Left lobe of liver (tissue), 2 donors: ENCODE measurements at regions not wholly inside any gene's neighbourhood (a gene's known extent, or its start where the extent isn't known, plus 50 kb on each side); places are given as distances from the start of the nearest gene placed in this dataset.
A peak's percentile ranks its signal among the peaks of the same experiment; 100 is the strongest.

ENCODE experiments used
- ATAC-seq: fragments of 200-7000 bp; cut with Tn5 transposase; one replicate; pipeline ENCODE4 v1.9.1; 2020; ENCODE audit warnings: mild to moderate bottlenecking, moderate library complexity
- DNase-seq: peaks from one replicate; pipeline ENCODE4 v3.0.0-alpha.2; 2020; ENCODE audit warnings: low spot score
- donor health status: DM: no; HTN: no; CAD: no; lungs with moderate emphysema.
- donor health status: DM: no; HTN: yes; CAD: no.

- no peak for ATAC-seq
- DNase-seq: no peak
These were observed 428.9 kb downstream of the EPHA4 start for GRCh38 chr2:221143231-221143630.

GRCh38 chr2:221144909-221145308 lies 427.2 kb downstream of the EPHA4 start:
- ATAC-seq (peak; percentile 67), DNase-seq (no peak)

GRCh38 chr2:221145396-221145795 lies 426.7 kb downstream of the EPHA4 start:
- ATAC-seq: no peak
- no peak for DNase-seq

- no peak for DNase-seq
- no peak for ATAC-seq
These were observed 418.9 kb downstream of the EPHA4 start for GRCh38 chr2:221153226-221153625.

- ATAC-seq: no peak
These were observed 417.9 kb downstream of the EPHA4 start for GRCh38 chr2:221154176-221154575.

GRCh38 chr2:221156062-221156734 lies 415.9 kb downstream of the EPHA4 start:
- no peak for ATAC-seq

More at GRCh38 chr2:221154176-221154575, 417.9 kb downstream of the EPHA4 start:
- DNase-seq: no peak

GRCh38 chr2:221161186-221161585 lies 410.9 kb downstream of the EPHA4 start:
- DNase-seq (no peak), ATAC-seq (peak; percentile 54)

More at GRCh38 chr2:221156062-221156734, 415.9 kb downstream of the EPHA4 start:
- no peak for DNase-seq

GRCh38 chr2:221166292-221166691 lies 405.8 kb downstream of the EPHA4 start:
- ATAC-seq (no peak), DNase-seq (no peak)

GRCh38 chr2:221167561-221167960 lies 404.5 kb downstream of the EPHA4 start:
- no peak for ATAC-seq
- no peak for DNase-seq

GRCh38 chr2:221169724-221170123 lies 402.4 kb downstream of the EPHA4 start:
- DNase-seq (no peak), ATAC-seq (no peak)

- DNase-seq: no peak
- ATAC-seq: no peak
These were observed 401.6 kb downstream of the EPHA4 start for GRCh38 chr2:221170548-221170947.

- ATAC-seq (no peak), DNase-seq (no peak)
These were observed 395.4 kb downstream of the EPHA4 start for GRCh38 chr2:221176667-221177066.

GRCh38 chr2:221178139-221178538 lies 394.0 kb downstream of the EPHA4 start:
- no peak for ATAC-seq
- no peak for DNase-seq

GRCh38 chr2:221186873-221187272 lies 385.2 kb downstream of the EPHA4 start:
- no peak for ATAC-seq
- DNase-seq: no peak

GRCh38 chr2:221189431-221190067 lies 382.6 kb downstream of the EPHA4 start:
- no peak for ATAC-seq
- DNase-seq: no peak

GRCh38 chr2:221195829-221196228 lies 376.3 kb downstream of the EPHA4 start:
- ATAC-seq (no peak), DNase-seq (no peak)

- DNase-seq: no peak
- ATAC-seq: no peak
These were observed 374.8 kb downstream of the EPHA4 start for GRCh38 chr2:221197225-221197856.

GRCh38 chr2:221198309-221198708 lies 373.8 kb downstream of the EPHA4 start:
- DNase-seq: no peak
- no peak for ATAC-seq

GRCh38 chr2:221200184-221200839 lies 371.8 kb downstream of the EPHA4 start:
- DNase-seq: no peak
- no peak for ATAC-seq

- ATAC-seq (no peak), DNase-seq (no peak)
These were observed 369.7 kb downstream of the EPHA4 start for GRCh38 chr2:221202431-221202830.

GRCh38 chr2:221203125-221203524 lies 369.0 kb downstream of the EPHA4 start:
- ATAC-seq: no peak
- DNase-seq: no peak

GRCh38 chr2:221203856-221204255 lies 368.2 kb downstream of the EPHA4 start:
- ATAC-seq: no peak
- DNase-seq: no peak
